ENCODE measurements at regions not wholly inside any gene's neighbourhood (a gene's known extent, or its start where the extent isn't known, plus 50 kb on each side); places are given as distances from the start of the nearest gene placed in this dataset.

DNA sequence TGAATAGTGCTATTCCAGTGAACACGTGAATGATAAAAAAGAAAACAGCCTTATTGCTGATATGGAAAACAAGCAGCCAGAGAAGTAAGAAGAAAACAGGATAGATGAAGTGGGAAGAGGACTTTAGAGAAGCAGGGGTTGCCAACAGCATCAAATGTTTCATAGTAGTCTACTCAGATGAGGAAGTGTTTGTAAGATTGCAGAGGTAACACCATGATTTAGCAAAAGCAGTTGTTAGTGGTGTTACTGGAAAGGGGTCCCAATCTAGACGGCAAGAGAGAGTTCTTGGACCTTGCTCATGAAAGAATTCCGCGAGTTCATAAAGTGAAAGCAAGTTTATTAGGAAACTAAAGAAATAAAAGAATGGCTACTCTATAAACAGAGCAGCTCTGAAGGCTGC is 108.8 kb upstream of the MCTP2 start:
- TF ChIP-seq, protein P1, sequence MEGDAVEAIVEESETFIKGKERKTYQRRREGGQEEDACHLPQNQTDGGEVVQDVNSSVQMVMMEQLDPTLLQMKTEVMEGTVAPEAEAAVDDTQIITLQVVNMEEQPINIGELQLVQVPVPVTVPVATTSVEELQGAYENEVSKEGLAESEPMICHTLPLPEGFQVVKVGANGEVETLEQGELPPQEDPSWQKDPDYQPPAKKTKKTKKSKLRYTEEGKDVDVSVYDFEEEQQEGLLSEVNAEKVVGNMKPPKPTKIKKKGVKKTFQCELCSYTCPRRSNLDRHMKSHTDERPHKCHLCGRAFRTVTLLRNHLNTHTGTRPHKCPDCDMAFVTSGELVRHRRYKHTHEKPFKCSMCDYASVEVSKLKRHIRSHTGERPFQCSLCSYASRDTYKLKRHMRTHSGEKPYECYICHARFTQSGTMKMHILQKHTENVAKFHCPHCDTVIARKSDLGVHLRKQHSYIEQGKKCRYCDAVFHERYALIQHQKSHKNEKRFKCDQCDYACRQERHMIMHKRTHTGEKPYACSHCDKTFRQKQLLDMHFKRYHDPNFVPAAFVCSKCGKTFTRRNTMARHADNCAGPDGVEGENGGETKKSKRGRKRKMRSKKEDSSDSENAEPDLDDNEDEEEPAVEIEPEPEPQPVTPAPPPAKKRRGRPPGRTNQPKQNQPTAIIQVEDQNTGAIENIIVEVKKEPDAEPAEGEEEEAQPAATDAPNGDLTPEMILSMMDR (IDR thresholded peaks at IDR 0.05; ENCODE audit: poor library complexity) = no peak
- TF ChIP-seq EZH2 (IDR thresholded peaks at IDR 0.05; ENCODE audit: borderline replicate concordance) = no peak
- TF ChIP-seq EZH2phosphoT487 (IDR thresholded peaks at IDR 0.05; ENCODE audit: low read depth, severe bottlenecking, unreplicated experiment) = no peak

Measured in hepatocyte (in vitro differentiated cells).